H9 (cell line): ENCODE measurements at regions not wholly inside any gene's neighbourhood (a gene's known extent, or its start where the extent isn't known, plus 50 kb on each side); places are given as distances from the start of the nearest gene placed in this dataset.

Experiments used
- DNase-seq: peaks from one replicate; pipeline ENCODE4 v3.0.0-alpha.2; 2017
- H2AFZ ChIP-seq: one replicate; pipeline ENCODE4 v1.6.1; 2013; ENCODE audit warnings: mild to moderate bottlenecking, low read length, control low read depth, moderate library complexity
- H2AK5ac ChIP-seq: 2 replicates; pipeline ENCODE4 v1.6.1; 2013; ENCODE audit warnings: low read length, control low read depth, mixed read lengths; ENCODE audit not compliant: insufficient read length
- H2BK120ac ChIP-seq: one replicate; pipeline ENCODE4 v1.6.1; 2013; ENCODE audit warnings: low read depth, mild to moderate bottlenecking, low read length, control low read depth, inconsistent platforms; ENCODE audit not compliant: poor library complexity, severe bottlenecking
- H2BK12ac ChIP-seq: 2 replicates; pipeline ENCODE4 v1.6.1; 2013; ENCODE audit warnings: low read length, control low read depth, mixed read lengths, low read depth; ENCODE audit not compliant: insufficient read length
- H2BK15ac ChIP-seq: 2 replicates; pipeline ENCODE4 v1.6.1; 2013; ENCODE audit warnings: low read depth, low read length, control low read depth
- H2BK20ac ChIP-seq: one replicate; pipeline ENCODE4 v1.6.1; 2013; ENCODE audit warnings: low read depth, mild to moderate bottlenecking, low read length, control low read depth, inconsistent platforms; ENCODE audit not compliant: poor library complexity, severe bottlenecking
- H2BK5ac ChIP-seq: 2 replicates; pipeline ENCODE4 v1.6.1; 2013; ENCODE audit warnings: low read length, control low read depth, mixed read lengths; ENCODE audit not compliant: insufficient read length
- H3K14ac ChIP-seq: 2 replicates; pipeline ENCODE4 v1.6.1; 2013; ENCODE audit warnings: low read length, control low read depth; ENCODE audit not compliant: insufficient read depth
- H3K18ac ChIP-seq: 2 replicates; pipeline ENCODE4 v1.6.1; 2013; ENCODE audit warnings: low read depth, mild to moderate bottlenecking, mixed read lengths, low read length, control low read depth; ENCODE audit not compliant: insufficient read length
- H3K23ac ChIP-seq: 2 replicates; pipeline ENCODE4 v1.6.1; 2013; ENCODE audit warnings: low read length, control low read depth, mixed read lengths, low read depth; ENCODE audit not compliant: insufficient read length
- H3K23me2 ChIP-seq: 2 replicates; pipeline ENCODE4 v1.6.1; 2013; ENCODE audit warnings: low read depth, mild to moderate bottlenecking, mixed read lengths, low read length, control low read depth; ENCODE audit not compliant: insufficient read length, poor library complexity, severe bottlenecking
- H3K27ac ChIP-seq: 2 replicates; pipeline ENCODE4 v1.5.1; 2013; ENCODE audit warnings: low read length, control low read depth, mixed read lengths, low read depth; ENCODE audit not compliant: insufficient read length
- H3K27me3 ChIP-seq: 2 replicates; pipeline ENCODE4 v1.6.1; 2013; ENCODE audit warnings: low read length, control low read depth, inconsistent platforms; ENCODE audit not compliant: insufficient read depth
- H3K4ac ChIP-seq: 2 replicates; pipeline ENCODE4 v1.6.1; 2013; ENCODE audit warnings: low read depth, mild to moderate bottlenecking, control low read depth, inconsistent platforms, low read length, moderate library complexity
- H3K4me1 ChIP-seq: 2 replicates; pipeline ENCODE4 v1.6.1; 2013; ENCODE audit warnings: low read length, control low read depth, inconsistent platforms; ENCODE audit not compliant: insufficient read depth
- H3K4me2 ChIP-seq: 2 replicates; pipeline ENCODE4 v1.6.1; 2013; ENCODE audit warnings: low read length, control low read depth, mixed read lengths; ENCODE audit not compliant: insufficient read length, insufficient read depth
- H3K56ac ChIP-seq: 2 replicates; pipeline ENCODE4 v1.6.1; 2013; ENCODE audit warnings: low read depth, mild to moderate bottlenecking, mixed read lengths, low read length, control low read depth; ENCODE audit not compliant: insufficient read length
- H3K79me1 ChIP-seq: 2 replicates; pipeline ENCODE4 v1.6.1; 2013; ENCODE audit warnings: low read depth, mild to moderate bottlenecking, moderate library complexity, low read length, control low read depth, inconsistent platforms; ENCODE audit not compliant: insufficient read depth, poor library complexity, severe bottlenecking
- H3K79me2 ChIP-seq: 2 replicates; pipeline ENCODE4 v1.6.1; 2013; ENCODE audit warnings: low read length, control low read depth, inconsistent platforms; ENCODE audit not compliant: insufficient read depth
- H3K9ac ChIP-seq: 2 replicates; pipeline ENCODE4 v1.6.1; 2013; ENCODE audit warnings: low read length, control low read depth, mixed read lengths; ENCODE audit not compliant: insufficient read length; ENCODE audit errors: extremely low read depth
- H3K9me3 ChIP-seq: one replicate; pipeline ENCODE4 v1.6.1; 2013; ENCODE audit warnings: low read depth, low read length, inconsistent platforms; ENCODE audit not compliant: control insufficient read depth
- H3T11ph ChIP-seq: one replicate; pipeline ENCODE4 v1.6.1; 2013; ENCODE audit warnings: mild to moderate bottlenecking, low read length, control low read depth, inconsistent platforms
- H4K20me1 ChIP-seq: one replicate; pipeline ENCODE4 v1.6.1; 2013; ENCODE audit not compliant: control insufficient read depth, insufficient read length, insufficient read depth
- H4K5ac ChIP-seq: 2 replicates; pipeline ENCODE4 v1.6.1; 2013; ENCODE audit warnings: low read depth, mild to moderate bottlenecking, mixed read lengths, low read length, control low read depth; ENCODE audit not compliant: insufficient read length
- H4K8ac ChIP-seq: replicated peaks from 2 replicates; pipeline ENCODE4 v1.6.1; 2013; ENCODE audit warnings: low read length, control low read depth, mixed read lengths, low read depth; ENCODE audit not compliant: insufficient read length
- H4K91ac ChIP-seq: 2 replicates; pipeline ENCODE4 v1.6.1; 2013; ENCODE audit warnings: low read depth, mild to moderate bottlenecking, moderate library complexity, mixed read lengths, low read length, control low read depth; ENCODE audit not compliant: insufficient read length
- H3K27ac Mint-ChIP-seq, 3 experiments: 2 replicates in 2 of 3; 3 replicates in 1 of 3; pipeline ENCODE4 v1.8.0; 2020 to 2021; ENCODE audit warnings: mixed read lengths in 3 of 3, mild to moderate bottlenecking in 1 of 3, moderate library complexity in 1 of 3
- H3K27me3 Mint-ChIP-seq: 2 replicates; pipeline ENCODE4 v1.8.0; 2021; ENCODE audit warnings: low read depth, mild to moderate bottlenecking, moderate library complexity, mixed read lengths
- H3K36me3 Mint-ChIP-seq, 3 experiments: 2 replicates in 2 of 3; 3 replicates in 1 of 3; pipeline ENCODE4 v1.8.0; 2020 to 2021; ENCODE audit warnings: low read depth in 3 of 3, mixed read lengths in 3 of 3; ENCODE audit not compliant: insufficient read depth in 1 of 3
- H3K4me1 Mint-ChIP-seq, 2 experiments: 2 replicates each; pipeline ENCODE4 v1.8.0; 2020; ENCODE audit warnings: mixed read lengths in 2 of 2
- H3K4me3 Mint-ChIP-seq, 2 experiments: 2 replicates in 1 of 2; 3 replicates in 1 of 2; pipeline ENCODE4 v1.8.0; 2020 to 2021; ENCODE audit warnings: mild to moderate bottlenecking in 2 of 2, mixed read lengths in 2 of 2, moderate library complexity in 1 of 2
- H3K9me3 Mint-ChIP-seq, 2 experiments: 2 replicates in 1 of 2; 3 replicates in 1 of 2; pipeline ENCODE4 v1.8.0; 2020; ENCODE audit warnings: mild to moderate bottlenecking in 2 of 2, mixed read lengths in 2 of 2, moderate library complexity in 1 of 2
- CTCF ChIP-seq: fragments of 200-600 bp; sonication (generic); conservative IDR thresholded peaks from 3 replicates; pipeline ENCODE4 v1.8.0; 2021; ENCODE audit warnings: antibody characterized with exemption, mild to moderate bottlenecking
- WGBS: extraction: QIAGEN DNeasy Blood & Tissue Kit; methylation state at CpG from one replicate; pipeline ENCODE4 v1.1.7; 2013; ENCODE audit warnings: missing lambda C conversion rate, low lambda C conversion rate, mixed read lengths; ENCODE audit not compliant: insufficient read length; ENCODE audit errors: extremely low coverage; 5-methylcytosine and 5-hydroxymethylcytosine counted together

GRCh38 chr6:110528930-110529325 lies 52.5 kb upstream of the SLC22A16 start:
- Histone ChIP-seq H3K9ac (no peak overlapping the region), H3K4me1 (no peaks in the 10 kb centered on the region), H3K9me3 (no peaks in the 10 kb centered on the region), H3K79me1 (no peaks in the 10 kb centered on the region), H3T11ph (no peak overlapping the region), H4K91ac (no peak overlapping the region), H3K23me2 (no peaks in the 10 kb centered on the region), H3K79me2 (no peaks in the 10 kb centered on the region), H3K14ac (no peak overlapping the region), H2BK15ac (no peak overlapping the region), H3K4ac (no peak overlapping the region), H3K18ac (no peak overlapping the region), H3K23ac (no peak overlapping the region), H3K56ac (no peak overlapping the region), H2AK5ac (no peak overlapping the region), H3K4me2 (no peak overlapping the region), H3K27me3 (no peaks in the 10 kb centered on the region), H2BK5ac (no peak overlapping the region), H3K27ac (no peak overlapping the region), H2BK120ac (no peak overlapping the region), H4K20me1 (no peaks in the 10 kb centered on the region), H2BK12ac (no peak overlapping the region), H4K5ac (no peak overlapping the region), H2BK20ac (no peak overlapping the region), H4K8ac (no peak overlapping the region), H2AFZ (no peak overlapping the region)
- Mint-ChIP-seq H3K4me3 (no peak overlapping the region), H3K4me1 (peaks cover 7% of the 10 kb centered on the region in 2 experiments), H3K27me3 (no peaks in the 10 kb centered on the region), H3K27ac (peak overlapping the region in 1 of 3 experiments; percentile 4; a peak in 1 of 7 replicates), H3K9me3 (peaks cover 5 to 6% of the 10 kb centered on the region in 2 experiments), H3K36me3 (peaks cover 0 to 7% (median 0%) of the 10 kb centered on the region in 3 experiments; a peak in 1 of 7 replicates)
- no CpG with 5 or more reads among the region's 6 CpGs for WGBS
- no peak for TF ChIP-seq CTCF
- DNase-seq, result no peak
